Fibroblast of pulmonary artery (primary cell): ENCODE measurements at regions not wholly inside any gene's neighbourhood (a gene's known extent, or its start where the extent isn't known, plus 50 kb on each side); places are given as distances from the start of the nearest gene placed in this dataset.

ENCODE experiments used
- DNase-seq: peaks from one replicate; pipeline ENCODE4 v3.0.0-alpha.2; 2010; ENCODE audit warnings: low read depth
- H3K4me3 ChIP-seq: replicated peaks from 2 replicates; pipeline ENCODE4 v1.5.1; 2011; ENCODE audit warnings: low read depth, mild to moderate bottlenecking, control low read depth, low read length, moderate library complexity
- TF ChIP-seq, protein P1 (sequence below): IDR thresholded peaks from 2 replicates; pipeline ENCODE4 v1.5.1; 2011; ENCODE audit warnings: mild to moderate bottlenecking, control low read depth, low read length, inconsistent platforms; ENCODE audit errors: missing control alignments

DNA sequence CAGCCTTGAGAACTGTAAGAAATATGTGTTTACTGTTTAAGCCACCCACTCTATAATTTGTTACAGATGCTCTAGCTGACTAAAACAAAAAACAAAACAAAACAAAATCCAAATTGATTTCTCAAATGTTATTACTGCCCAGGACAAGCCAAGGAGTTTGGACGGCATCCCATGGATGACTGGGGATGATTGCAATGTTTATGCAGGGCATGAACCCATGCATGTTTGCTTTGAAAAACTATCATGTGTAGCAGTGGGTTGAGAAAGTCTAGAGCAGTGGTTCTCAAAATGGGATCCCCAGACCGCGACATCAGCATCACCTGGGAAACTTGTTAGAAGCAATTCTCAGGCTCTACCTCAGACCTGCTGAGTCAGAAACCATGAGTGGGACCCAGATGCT, 223.2 kb upstream of the PSMD7 start:
- TF ChIP-seq, protein P1, sequence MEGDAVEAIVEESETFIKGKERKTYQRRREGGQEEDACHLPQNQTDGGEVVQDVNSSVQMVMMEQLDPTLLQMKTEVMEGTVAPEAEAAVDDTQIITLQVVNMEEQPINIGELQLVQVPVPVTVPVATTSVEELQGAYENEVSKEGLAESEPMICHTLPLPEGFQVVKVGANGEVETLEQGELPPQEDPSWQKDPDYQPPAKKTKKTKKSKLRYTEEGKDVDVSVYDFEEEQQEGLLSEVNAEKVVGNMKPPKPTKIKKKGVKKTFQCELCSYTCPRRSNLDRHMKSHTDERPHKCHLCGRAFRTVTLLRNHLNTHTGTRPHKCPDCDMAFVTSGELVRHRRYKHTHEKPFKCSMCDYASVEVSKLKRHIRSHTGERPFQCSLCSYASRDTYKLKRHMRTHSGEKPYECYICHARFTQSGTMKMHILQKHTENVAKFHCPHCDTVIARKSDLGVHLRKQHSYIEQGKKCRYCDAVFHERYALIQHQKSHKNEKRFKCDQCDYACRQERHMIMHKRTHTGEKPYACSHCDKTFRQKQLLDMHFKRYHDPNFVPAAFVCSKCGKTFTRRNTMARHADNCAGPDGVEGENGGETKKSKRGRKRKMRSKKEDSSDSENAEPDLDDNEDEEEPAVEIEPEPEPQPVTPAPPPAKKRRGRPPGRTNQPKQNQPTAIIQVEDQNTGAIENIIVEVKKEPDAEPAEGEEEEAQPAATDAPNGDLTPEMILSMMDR: no peak
- H3K4me3 ChIP-seq: no peak overlapping the region
- DNase-seq: no peak

DNA sequence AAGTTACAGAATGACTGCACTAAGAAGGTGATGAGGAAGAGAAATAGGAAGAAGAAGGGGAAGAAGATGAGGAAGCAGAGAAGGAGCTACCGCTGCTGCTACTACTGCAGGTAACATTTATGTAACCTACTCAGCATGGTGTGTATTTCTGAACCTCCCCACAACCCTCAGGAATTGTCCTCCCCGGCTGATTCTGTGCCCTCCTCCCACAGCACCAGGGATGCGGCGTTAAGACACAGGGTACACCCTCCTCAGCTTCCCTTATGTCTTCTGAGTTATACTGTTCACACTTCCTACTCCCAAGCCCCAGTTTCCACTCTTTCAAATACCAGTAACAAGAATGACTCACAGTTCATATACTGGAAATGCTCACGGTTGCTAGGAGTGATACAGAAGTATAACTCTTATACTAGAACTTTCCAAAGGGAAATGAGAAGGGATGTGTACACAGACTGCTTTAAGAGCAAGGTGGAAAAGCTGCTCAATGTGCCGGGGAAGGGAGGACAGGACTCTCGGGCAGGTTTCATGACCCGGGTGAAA, 224.5 kb upstream of the PSMD7 start:
- H3K4me3 ChIP-seq: no peak overlapping the region
- DNase-seq: no peak
- TF ChIP-seq, protein P1: no peak

DNA sequence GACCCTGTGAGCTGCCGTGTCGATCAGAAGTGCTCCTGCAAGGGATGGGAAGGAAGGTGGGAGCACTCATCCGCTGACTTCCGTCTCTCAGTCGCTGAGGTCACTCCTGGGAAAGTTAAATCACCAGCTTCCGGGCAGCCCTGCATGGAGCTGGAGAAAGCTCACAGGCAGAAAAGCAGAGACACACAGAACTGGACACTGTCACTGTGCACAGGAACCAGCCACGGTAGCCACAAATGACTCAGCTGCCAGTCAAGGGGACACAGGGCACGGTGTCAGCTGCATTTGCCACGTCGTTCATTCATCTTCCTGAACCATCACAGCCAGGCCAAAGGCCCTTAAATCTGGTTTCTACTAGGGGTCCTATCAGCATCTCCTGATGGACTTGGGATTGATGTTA, 226.4 kb upstream of the PSMD7 start:
- TF ChIP-seq, protein P1: no peak
- H3K4me3 ChIP-seq: no peak overlapping the region
- no peak for DNase-seq

DNA sequence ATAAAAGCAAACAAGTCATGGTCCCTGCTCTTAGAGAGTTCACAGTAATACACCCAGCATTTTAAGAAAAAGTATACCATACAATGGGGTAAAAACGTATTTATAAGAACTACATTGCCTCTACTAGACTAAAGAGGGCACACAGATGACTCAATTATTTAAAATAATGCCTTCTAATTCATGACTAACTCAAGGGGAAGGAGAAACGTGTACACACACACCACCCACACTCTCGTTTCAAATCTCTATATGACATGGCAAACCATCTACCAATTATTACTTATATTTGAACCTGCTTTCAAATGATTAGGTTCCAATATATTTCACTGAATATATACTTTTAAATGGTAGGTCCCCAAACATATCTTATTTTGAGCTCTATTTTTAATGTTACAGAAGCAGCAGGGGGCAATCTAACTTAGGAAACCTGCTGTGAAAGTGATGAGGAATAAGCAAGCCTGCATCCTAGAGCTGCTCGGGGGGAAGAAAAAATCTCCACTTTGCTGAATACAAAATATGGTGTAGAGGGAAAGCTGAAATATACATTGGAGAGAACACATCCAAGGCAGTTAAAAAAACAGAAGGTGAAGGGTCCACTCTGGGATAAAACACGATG, 232.4 kb upstream of the PSMD7 start:
- H3K4me3 ChIP-seq: no peak overlapping the region
- TF ChIP-seq, protein P1: no peak
- no peak for DNase-seq

DNA sequence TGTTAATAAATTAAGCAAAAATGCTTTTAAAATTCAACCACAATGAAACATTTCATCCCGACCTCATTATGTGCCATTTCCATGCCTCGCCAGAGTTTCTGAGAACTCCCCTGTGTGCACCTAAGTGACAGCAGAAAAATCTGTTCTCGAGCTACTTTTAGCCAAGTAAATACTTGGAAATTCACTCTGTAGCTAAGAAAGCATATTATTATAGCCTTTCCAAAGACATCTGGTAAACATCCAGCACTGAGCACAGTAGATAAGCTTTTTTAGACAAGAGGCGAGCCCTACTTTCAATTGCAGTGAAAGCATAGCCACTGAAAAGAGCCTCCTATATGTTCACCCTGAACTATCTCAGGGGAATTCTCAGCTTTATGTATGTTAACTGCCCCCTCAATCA, 242.8 kb upstream of the PSMD7 start:
- H3K4me3 ChIP-seq: no peak overlapping the region
- DNase-seq: no peak

DNA sequence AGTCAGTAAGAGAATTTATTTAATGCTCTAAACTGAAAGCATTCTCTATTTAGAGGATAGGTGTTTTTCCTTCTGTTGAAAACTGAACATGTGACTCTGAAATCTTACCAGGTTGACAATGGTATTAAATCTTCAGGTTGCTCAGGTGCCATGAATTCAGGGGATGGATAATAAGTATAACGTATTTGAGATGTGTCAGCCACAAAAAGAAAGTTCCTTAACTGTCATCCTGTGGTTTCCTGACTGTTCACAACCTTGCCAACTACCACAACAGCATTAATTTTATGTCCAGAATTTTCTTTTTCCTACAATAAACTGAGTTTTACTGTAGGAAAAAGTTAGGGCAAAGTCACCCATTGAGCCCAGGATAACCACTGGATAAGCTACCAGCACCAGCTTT, 243.3 kb upstream of the PSMD7 start:
- H3K4me3 ChIP-seq: no peak overlapping the region
- DNase-seq: no peak
- TF ChIP-seq, protein P1: no peak

More for the DNA sequence above, 242.8 kb upstream of the PSMD7 start:
- TF ChIP-seq, protein P1: no peak

DNA sequence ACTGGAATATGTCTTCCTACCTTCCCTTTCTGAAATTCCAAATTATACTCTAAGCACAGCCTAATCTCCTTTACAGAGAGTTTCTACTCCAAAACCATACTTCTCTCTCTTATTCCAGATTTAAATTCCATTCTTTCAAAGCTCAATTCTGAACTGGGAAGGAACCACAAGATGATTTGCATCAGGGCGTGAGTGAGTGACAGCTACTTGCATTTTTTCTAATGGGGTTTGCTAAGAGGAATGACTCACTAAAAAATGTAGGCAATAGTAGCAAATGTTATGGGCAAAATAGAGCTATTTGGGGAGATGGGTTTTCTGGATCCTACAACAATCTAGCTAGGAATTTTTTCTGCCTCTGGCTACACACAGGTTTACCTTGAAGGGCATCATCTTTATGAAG, 244.6 kb upstream of the PSMD7 start:
- no peak for DNase-seq
- TF ChIP-seq, protein P1: no peak
- H3K4me3 ChIP-seq: no peak overlapping the region
